ENCODE measurements at regions not wholly inside any gene's neighbourhood (a gene's known extent, or its start where the extent isn't known, plus 50 kb on each side); places are given as distances from the start of the nearest gene placed in this dataset.

- TF ChIP-seq NKRF (conservative IDR thresholded peaks at IDR 0.05) (no peak), CBFB (IDR thresholded peaks at IDR 0.05; ENCODE audit: low read depth) (no peak)
Observed at GRCh38 chr13:40311356-40312101, 354.9 kb downstream of the FOXO1 start (continued).

DNA sequence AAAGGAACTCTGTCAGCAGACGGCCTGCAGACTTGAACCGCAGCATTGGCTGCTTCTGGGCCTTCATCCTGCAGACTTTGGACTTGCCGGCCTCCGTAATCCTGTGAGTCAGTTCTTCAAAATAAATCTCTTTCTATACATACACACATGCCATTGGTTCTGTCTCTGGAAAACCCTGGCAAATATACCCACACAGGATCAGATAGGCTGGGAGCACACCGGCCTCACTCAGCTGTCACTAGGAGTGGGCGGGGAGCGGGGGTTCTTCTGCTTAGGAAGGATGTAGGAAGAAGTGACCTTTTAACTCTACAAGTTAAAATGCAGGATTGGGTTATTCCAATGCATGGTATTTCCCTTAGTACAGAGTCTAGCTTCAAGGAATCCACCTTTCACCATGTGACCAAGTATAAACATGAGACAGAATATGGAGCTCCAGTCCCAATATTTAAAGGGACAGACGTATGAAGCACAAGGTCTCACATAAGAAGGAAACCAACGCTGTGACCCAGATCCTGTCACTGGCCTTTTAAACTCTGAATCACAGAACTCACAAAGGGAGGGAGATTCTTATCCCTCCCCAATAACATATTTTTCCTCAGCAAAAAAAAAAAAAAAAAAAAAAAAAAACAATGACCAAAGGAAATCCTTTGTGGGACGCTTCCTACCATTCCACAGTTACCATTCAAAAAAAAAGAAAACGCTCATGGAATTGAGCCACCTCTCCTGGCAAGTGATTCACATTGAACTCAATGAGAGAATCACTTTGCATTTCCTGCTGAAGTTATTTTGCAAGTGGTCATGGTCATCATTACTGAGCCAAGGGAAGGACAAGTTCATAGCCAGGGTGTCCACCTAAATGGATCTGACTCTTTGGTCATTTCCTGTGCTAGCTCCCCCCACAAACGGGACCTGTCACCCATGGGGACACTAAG lies 352.9 kb downstream of the FOXO1 start:
- no peaks in the 10 kb centered on the region for H3K79me2 ChIP-seq (ENCODE audit: control insufficient read depth, insufficient read depth, low read length)
- H3K4me1 ChIP-seq (ENCODE audit: control insufficient read depth, insufficient read depth, low read length) = no peaks in the 10 kb centered on the region; the same call in 1 of the 2 replicates
- intact Hi-C loops (cut with micrococcal nuclease; ENCODE audit: unreplicated experiment) = no loop called here
- POLR2A ChIA-PET = no interaction called here
- no peaks in the 10 kb centered on the region for H4K20me1 ChIP-seq (ENCODE audit: control insufficient read depth, insufficient read depth)
- no peaks in the 10 kb centered on the region for H3K9me3 ChIP-seq (replicated peaks; ENCODE audit: control insufficient read depth, insufficient read depth, low read length)
- no peak for ATAC-seq
- no peaks in the 10 kb centered on the region for H3K36me3 ChIP-seq (ENCODE audit: control insufficient read depth in 2 of 2, insufficient read depth in 2 of 2, low read length in 1 of 2)
- no peak overlapping the region for H3K27ac ChIP-seq (ENCODE audit: control insufficient read depth, insufficient read depth)
- no peak overlapping the region for H3K4me2 ChIP-seq (ENCODE audit: control insufficient read depth, insufficient read depth)
- WGBS (ENCODE audit: insufficient coverage, insufficient replicate concordance, low lambda C conversion rate, missing lambda C conversion rate) = 77% methylated on average over 12 of the region's 12 CpGs
- TF ChIP-seq RB1 (IDR thresholded peaks at IDR 0.05; ENCODE audit: borderline replicate concordance) (no peak), WRNIP1 (IDR thresholded peaks at IDR 0.05; ENCODE audit: borderline replicate concordance, low read depth, low read length) (no peak), RAD21 (IDR thresholded peaks at IDR 0.05; ENCODE audit: insufficient read depth, low read depth, low read length) (no peak), NFXL1 (IDR thresholded peaks at IDR 0.05; ENCODE audit: borderline replicate concordance) (no peak), MYB (IDR thresholded peaks at IDR 0.05; ENCODE audit: borderline replicate concordance, low read depth, low read length) (no peak), CREM (IDR thresholded peaks at IDR 0.05; ENCODE audit: low read depth) (no peak), RCOR1 (conservative IDR thresholded peaks at IDR 0.05; ENCODE audit: low read depth, low read length) (no peak), POLR2AphosphoS5 (IDR thresholded peaks at IDR 0.05; ENCODE audit: low read length) (no peak), BCL11A (IDR thresholded peaks at IDR 0.05; ENCODE audit: low read depth, low read length) (no peak), SMAD1 (IDR thresholded peaks at IDR 0.05; ENCODE audit: low read depth, partially characterized antibody) (no peak), BACH1 (IDR thresholded peaks at IDR 0.05; ENCODE audit: borderline replicate concordance) (no peak), TCF3 (IDR thresholded peaks at IDR 0.05; ENCODE audit: borderline replicate concordance, insufficient read depth, low read depth, low read length) (no peak)
- TF ChIP-seq, protein P1, sequence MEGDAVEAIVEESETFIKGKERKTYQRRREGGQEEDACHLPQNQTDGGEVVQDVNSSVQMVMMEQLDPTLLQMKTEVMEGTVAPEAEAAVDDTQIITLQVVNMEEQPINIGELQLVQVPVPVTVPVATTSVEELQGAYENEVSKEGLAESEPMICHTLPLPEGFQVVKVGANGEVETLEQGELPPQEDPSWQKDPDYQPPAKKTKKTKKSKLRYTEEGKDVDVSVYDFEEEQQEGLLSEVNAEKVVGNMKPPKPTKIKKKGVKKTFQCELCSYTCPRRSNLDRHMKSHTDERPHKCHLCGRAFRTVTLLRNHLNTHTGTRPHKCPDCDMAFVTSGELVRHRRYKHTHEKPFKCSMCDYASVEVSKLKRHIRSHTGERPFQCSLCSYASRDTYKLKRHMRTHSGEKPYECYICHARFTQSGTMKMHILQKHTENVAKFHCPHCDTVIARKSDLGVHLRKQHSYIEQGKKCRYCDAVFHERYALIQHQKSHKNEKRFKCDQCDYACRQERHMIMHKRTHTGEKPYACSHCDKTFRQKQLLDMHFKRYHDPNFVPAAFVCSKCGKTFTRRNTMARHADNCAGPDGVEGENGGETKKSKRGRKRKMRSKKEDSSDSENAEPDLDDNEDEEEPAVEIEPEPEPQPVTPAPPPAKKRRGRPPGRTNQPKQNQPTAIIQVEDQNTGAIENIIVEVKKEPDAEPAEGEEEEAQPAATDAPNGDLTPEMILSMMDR (IDR thresholded peaks at IDR 0.05 in 2 of 3, conservative IDR thresholded peaks at IDR 0.05 in 1 of 3; ENCODE audit: control insufficient read depth in 2 of 3, extremely low read depth in 1 of 3, insufficient read depth in 1 of 3, low read depth in 3 of 3, low read length in 3 of 3) = no peak
- TF ChIP-seq, protein P2, sequence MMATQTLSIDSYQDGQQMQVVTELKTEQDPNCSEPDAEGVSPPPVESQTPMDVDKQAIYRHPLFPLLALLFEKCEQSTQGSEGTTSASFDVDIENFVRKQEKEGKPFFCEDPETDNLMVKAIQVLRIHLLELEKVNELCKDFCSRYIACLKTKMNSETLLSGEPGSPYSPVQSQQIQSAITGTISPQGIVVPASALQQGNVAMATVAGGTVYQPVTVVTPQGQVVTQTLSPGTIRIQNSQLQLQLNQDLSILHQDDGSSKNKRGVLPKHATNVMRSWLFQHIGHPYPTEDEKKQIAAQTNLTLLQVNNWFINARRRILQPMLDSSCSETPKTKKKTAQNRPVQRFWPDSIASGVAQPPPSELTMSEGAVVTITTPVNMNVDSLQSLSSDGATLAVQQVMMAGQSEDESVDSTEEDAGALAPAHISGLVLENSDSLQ (IDR thresholded peaks at IDR 0.05) = no peak
- in situ Hi-C loops (cut with MboI) = no loop called here
- no peak overlapping the region for H3K4me3 ChIP-seq
- BruUV-seq (replicated peaks) = no TSS peak
- H3K9ac ChIP-seq (ENCODE audit: control insufficient read depth, insufficient read depth, low read length) = no peak overlapping the region
- SMC1A ChIA-PET (ENCODE audit: uncharacterized antibody, unreplicated experiment) = no interaction called here
- no peak for FAIRE-seq
- RAD21 ChIA-PET (ENCODE audit: unreplicated experiment) = no interaction called here
- no peak for DNase-seq (ENCODE audit: low read depth, low spot score)
- CTCF ChIA-PET = no interaction called here
- no peaks in the 10 kb centered on the region; a peak in 1 of 4 replicates for H3K27me3 ChIP-seq (replicated peaks in 1 of 2; ENCODE audit: control insufficient read depth in 2 of 2, insufficient read depth in 2 of 2, low read length in 1 of 2)
- no peak overlapping the region for H2AFZ ChIP-seq (ENCODE audit: control insufficient read depth, low read depth, low read length)
